ENCODE measurements at regions not wholly inside any gene's neighbourhood (a gene's known extent, or its start where the extent isn't known, plus 50 kb on each side); places are given as distances from the start of the nearest gene placed in this dataset.

DNA sequence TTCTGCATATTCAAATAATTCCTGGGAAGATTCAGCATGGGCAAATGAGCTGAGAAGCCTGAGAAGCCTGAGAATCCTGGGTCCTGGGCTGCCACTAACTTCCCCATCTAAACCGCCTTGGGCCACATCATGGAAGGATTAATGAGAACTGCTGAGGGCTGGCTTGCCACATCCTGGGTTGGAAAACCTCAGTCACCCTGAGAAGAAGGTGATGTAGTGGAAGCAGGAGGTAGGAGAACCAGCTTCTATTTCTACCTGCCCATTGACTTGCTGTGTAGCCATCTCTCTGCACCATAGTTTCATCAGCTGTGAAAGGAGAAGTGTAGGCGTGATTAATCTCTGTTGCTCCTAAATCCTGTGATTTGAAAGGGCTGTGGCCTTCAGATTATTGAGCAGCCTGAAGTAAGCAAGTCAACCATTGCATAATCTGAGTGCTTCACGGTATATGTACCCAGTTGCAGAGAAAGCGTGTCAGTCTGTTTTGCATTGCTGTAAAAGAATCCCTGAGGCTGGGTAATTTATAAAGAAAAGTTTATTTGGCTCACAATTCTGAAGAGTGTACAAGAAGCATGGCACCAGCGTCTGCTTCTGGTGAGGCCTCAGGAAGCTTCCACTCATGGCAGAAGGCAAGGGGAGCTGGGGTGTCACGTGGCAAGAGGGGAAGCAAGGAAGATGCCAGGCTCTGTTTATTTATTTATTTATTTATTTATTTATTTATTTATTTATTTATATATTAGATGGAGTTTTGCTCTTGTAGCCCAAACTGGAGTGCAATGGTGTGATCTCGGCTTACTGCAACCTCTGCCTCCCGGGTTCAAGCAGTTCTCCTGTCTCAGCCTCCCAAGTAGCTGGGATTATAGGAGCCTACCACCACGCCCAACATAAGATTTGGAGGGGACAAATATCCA, 140.9 kb upstream of the ATP6AP2 start:
- Histone ChIP-seq H3K36me3 (ENCODE audit: control insufficient read depth in 2 of 3, insufficient read depth in 3 of 3, low read length in 3 of 3) (no peaks in the 10 kb centered on the region), H3K9ac (ENCODE audit: low read length in 3 of 3) (no peak overlapping the region), H3K9me3 (ENCODE audit: control insufficient read depth in 2 of 3, insufficient read depth in 1 of 3, low read length in 3 of 3) (no peaks in the 10 kb centered on the region), H3K4me1 (ENCODE audit: control insufficient read depth in 2 of 3, insufficient read depth in 2 of 3, low read depth in 1 of 3, low read length in 3 of 3) (no peaks in the 10 kb centered on the region), H3K4me3 (ENCODE audit: low read length in 3 of 3) (no peak overlapping the region), H3K27ac (ENCODE audit: low read depth in 2 of 2, low read length in 2 of 2) (no peak overlapping the region), H3K27me3 (ENCODE audit: control insufficient read depth, insufficient read depth, low read length) (no peaks in the 10 kb centered on the region)
- intact Hi-C loops (cut with DNase I): no loop called here
- TF ChIP-seq, protein P1, sequence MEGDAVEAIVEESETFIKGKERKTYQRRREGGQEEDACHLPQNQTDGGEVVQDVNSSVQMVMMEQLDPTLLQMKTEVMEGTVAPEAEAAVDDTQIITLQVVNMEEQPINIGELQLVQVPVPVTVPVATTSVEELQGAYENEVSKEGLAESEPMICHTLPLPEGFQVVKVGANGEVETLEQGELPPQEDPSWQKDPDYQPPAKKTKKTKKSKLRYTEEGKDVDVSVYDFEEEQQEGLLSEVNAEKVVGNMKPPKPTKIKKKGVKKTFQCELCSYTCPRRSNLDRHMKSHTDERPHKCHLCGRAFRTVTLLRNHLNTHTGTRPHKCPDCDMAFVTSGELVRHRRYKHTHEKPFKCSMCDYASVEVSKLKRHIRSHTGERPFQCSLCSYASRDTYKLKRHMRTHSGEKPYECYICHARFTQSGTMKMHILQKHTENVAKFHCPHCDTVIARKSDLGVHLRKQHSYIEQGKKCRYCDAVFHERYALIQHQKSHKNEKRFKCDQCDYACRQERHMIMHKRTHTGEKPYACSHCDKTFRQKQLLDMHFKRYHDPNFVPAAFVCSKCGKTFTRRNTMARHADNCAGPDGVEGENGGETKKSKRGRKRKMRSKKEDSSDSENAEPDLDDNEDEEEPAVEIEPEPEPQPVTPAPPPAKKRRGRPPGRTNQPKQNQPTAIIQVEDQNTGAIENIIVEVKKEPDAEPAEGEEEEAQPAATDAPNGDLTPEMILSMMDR (IDR thresholded peaks at IDR 0.05; ENCODE audit: borderline replicate concordance, extremely low read depth, insufficient read depth): no peak
- DNase-seq (no peak), FAIRE-seq (no peak)

DNA sequence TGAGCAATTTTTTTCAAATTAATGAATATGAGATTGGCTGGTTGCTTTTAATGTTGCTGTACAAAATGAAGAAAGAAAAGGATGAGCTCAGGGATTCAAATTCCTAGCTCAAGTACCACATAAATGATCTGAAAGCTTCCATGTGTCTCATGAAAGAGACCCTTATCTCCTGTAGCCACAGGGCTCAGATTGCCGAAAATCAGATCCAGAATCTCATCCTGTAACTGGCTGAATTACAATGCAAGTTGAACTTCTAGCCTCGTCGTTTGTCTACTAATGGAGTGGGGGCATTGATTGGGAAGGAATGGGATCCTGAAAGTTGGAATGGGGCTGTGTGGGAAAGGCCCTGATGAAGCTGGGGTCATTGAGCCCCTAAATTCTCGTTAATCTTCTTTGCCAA, 143.4 kb upstream of the ATP6AP2 start:
- Histone ChIP-seq H3K9me3 (ENCODE audit: control insufficient read depth in 2 of 3, insufficient read depth in 1 of 3, low read length in 3 of 3) (no peaks in the 10 kb centered on the region), H3K4me1 (ENCODE audit: control insufficient read depth in 2 of 3, insufficient read depth in 2 of 3, low read depth in 1 of 3, low read length in 3 of 3) (no peaks in the 10 kb centered on the region), H3K27me3 (ENCODE audit: control insufficient read depth, insufficient read depth, low read length) (no peaks in the 10 kb centered on the region), H3K4me3 (ENCODE audit: low read length in 3 of 3) (no peak overlapping the region), H3K9ac (ENCODE audit: low read length in 3 of 3) (no peak overlapping the region), H3K27ac (ENCODE audit: low read depth in 2 of 2, low read length in 2 of 2) (no peak overlapping the region), H3K36me3 (ENCODE audit: control insufficient read depth in 2 of 3, insufficient read depth in 3 of 3, low read length in 3 of 3) (no peaks in the 10 kb centered on the region)
- intact Hi-C loops (cut with DNase I): no loop called here
- TF ChIP-seq, protein P1 (IDR thresholded peaks at IDR 0.05; ENCODE audit: borderline replicate concordance, extremely low read depth, insufficient read depth): no peak
- FAIRE-seq (no peak), DNase-seq (no peak)

DNA sequence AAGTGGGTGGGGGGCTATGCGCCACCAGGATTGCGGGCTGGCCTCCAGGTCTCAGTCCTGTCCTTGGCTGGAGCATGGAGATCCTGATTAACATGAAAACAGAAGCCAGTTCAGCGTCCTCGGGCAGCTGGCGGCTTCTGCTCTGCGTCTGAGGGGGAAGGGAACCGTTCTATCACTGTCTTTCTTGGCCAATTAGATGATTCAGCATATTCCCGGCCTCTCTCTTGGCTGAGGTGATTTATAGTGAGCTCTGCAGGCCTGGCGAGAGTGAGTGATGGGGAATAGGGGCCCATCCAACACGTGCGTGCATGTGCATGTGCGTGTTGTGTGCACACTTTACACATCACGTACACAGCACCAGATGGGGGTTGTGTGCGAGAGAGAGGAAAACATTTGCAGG, 145.8 kb upstream of the ATP6AP2 start:
- no peaks in the 10 kb centered on the region for H3K9me3 ChIP-seq (ENCODE audit: control insufficient read depth in 2 of 3, insufficient read depth in 1 of 3, low read length in 3 of 3)
- no peaks in the 10 kb centered on the region for H3K27me3 ChIP-seq (ENCODE audit: control insufficient read depth, insufficient read depth, low read length)
- TF ChIP-seq, protein P1 (IDR thresholded peaks at IDR 0.05; ENCODE audit: borderline replicate concordance, extremely low read depth, insufficient read depth): no peak
- no peak for FAIRE-seq
- intact Hi-C loops (cut with DNase I): no loop called here
- no peak overlapping the region for H3K27ac ChIP-seq (ENCODE audit: low read depth in 2 of 2, low read length in 2 of 2)
- H3K9ac ChIP-seq (ENCODE audit: low read length in 3 of 3): no peak overlapping the region
- no peaks in the 10 kb centered on the region for H3K36me3 ChIP-seq (ENCODE audit: control insufficient read depth in 2 of 3, insufficient read depth in 3 of 3, low read length in 3 of 3)
- peak in 4 of 5 donors; percentile 31 to 71 (median 61) for DNase-seq
- no peaks in the 10 kb centered on the region for H3K4me1 ChIP-seq (ENCODE audit: control insufficient read depth in 2 of 3, insufficient read depth in 2 of 3, low read depth in 1 of 3, low read length in 3 of 3)
- no peak overlapping the region for H3K4me3 ChIP-seq (ENCODE audit: low read length in 3 of 3)

Measured in kidney (tissue), 13 donors.